Dendritic cell treated with granulocyte-macrophage colony-stimulating factor and Interleukin-4, amounts not matched to agents 40 ng/mL and 50 ng/mL, for 4 days (primary cell): ENCODE measurements at regions not wholly inside any gene's neighbourhood (a gene's known extent, or its start where the extent isn't known, plus 50 kb on each side); places are given as distances from the start of the nearest gene placed in this dataset.

Experiments
- H3K27ac Mint-ChIP-seq: one replicate; pipeline ENCODE4 v1.8.0; 2022; ENCODE audit warnings: mild to moderate bottlenecking, mixed read lengths
- H3K27me3 Mint-ChIP-seq: one replicate; pipeline ENCODE4 v1.8.0; 2022; ENCODE audit warnings: mild to moderate bottlenecking, mixed read lengths
- H3K36me3 Mint-ChIP-seq: one replicate; pipeline ENCODE4 v1.8.0; 2022; ENCODE audit warnings: low read depth, mixed read lengths
- H3K4me1 Mint-ChIP-seq: one replicate; pipeline ENCODE4 v1.8.0; 2022; ENCODE audit warnings: low read depth, mixed read lengths
- H3K4me3 Mint-ChIP-seq: one replicate; pipeline ENCODE4 v1.8.0; 2022; ENCODE audit warnings: mild to moderate bottlenecking, moderate library complexity, mixed read lengths
- H3K9me3 Mint-ChIP-seq: one replicate; pipeline ENCODE4 v1.8.0; 2022; ENCODE audit warnings: mixed read lengths
- intact Hi-C: fragments of 100-400 bp; cut with micrococcal nuclease; formaldehyde crosslinking; loops from one replicate; pipeline ENCODE4 v1.15.0; 2022

- Mint-ChIP-seq H3K9me3 (no peaks in the 10 kb centered on the region), H3K27me3 (peaks cover 2% of the 10 kb centered on the region), H3K4me3 (no peak overlapping the region), H3K27ac (no peak overlapping the region), H3K36me3 (no peaks in the 10 kb centered on the region), H3K4me1 (no peaks in the 10 kb centered on the region)
- intact Hi-C loops, result no loop called here
Measured at GRCh38 chr7:91553410-91553895, 289.2 kb downstream of the FZD1 start.

GRCh38 chr7:91554883-91555282 lies 290.6 kb downstream of the FZD1 start:
- peaks cover 2% of the 10 kb centered on the region for H3K27me3 Mint-ChIP-seq
- H3K4me1 Mint-ChIP-seq, result no peaks in the 10 kb centered on the region
- H3K27ac Mint-ChIP-seq, result no peak overlapping the region
- H3K36me3 Mint-ChIP-seq, result no peaks in the 10 kb centered on the region
- no peaks in the 10 kb centered on the region for H3K9me3 Mint-ChIP-seq
- H3K4me3 Mint-ChIP-seq, result no peak overlapping the region
- intact Hi-C loops, result no loop called here

- Mint-ChIP-seq H3K27me3 (peaks cover 2% of the 10 kb centered on the region), H3K9me3 (no peaks in the 10 kb centered on the region), H3K4me3 (no peak overlapping the region), H3K36me3 (no peaks in the 10 kb centered on the region), H3K27ac (no peak overlapping the region), H3K4me1 (peaks cover 2% of the 10 kb centered on the region)
- intact Hi-C loops, result no loop called here
Measured at GRCh38 chr7:91556239-91556638, 292.0 kb downstream of the FZD1 start.

GRCh38 chr7:91556956-91557650 lies 292.9 kb downstream of the FZD1 start:
- peaks cover 2% of the 10 kb centered on the region for H3K27me3 Mint-ChIP-seq
- intact Hi-C loops, result no loop called here
- no peaks in the 10 kb centered on the region for H3K36me3 Mint-ChIP-seq
- no peak overlapping the region for H3K27ac Mint-ChIP-seq
- no peak overlapping the region for H3K4me3 Mint-ChIP-seq
- no peaks in the 10 kb centered on the region for H3K9me3 Mint-ChIP-seq
- H3K4me1 Mint-ChIP-seq, result peaks cover 7% of the 10 kb centered on the region

GRCh38 chr7:91557789-91558404 lies 293.7 kb downstream of the FZD1 start:
- Mint-ChIP-seq H3K27ac (no peak overlapping the region), H3K4me1 (peaks cover 7% of the 10 kb centered on the region), H3K36me3 (no peaks in the 10 kb centered on the region), H3K9me3 (no peaks in the 10 kb centered on the region), H3K4me3 (no peak overlapping the region), H3K27me3 (peaks cover 2% of the 10 kb centered on the region)
- intact Hi-C loops, result no loop called here

GRCh38 chr7:91559947-91560346 lies 295.7 kb downstream of the FZD1 start:
- H3K4me1 Mint-ChIP-seq, result peaks cover 7% of the 10 kb centered on the region
- H3K27me3 Mint-ChIP-seq, result peaks cover 2% of the 10 kb centered on the region
- H3K4me3 Mint-ChIP-seq, result no peak overlapping the region
- H3K9me3 Mint-ChIP-seq, result no peaks in the 10 kb centered on the region
- no peak overlapping the region for H3K27ac Mint-ChIP-seq
- intact Hi-C loops, result no loop called here
- H3K36me3 Mint-ChIP-seq, result no peaks in the 10 kb centered on the region

- intact Hi-C loops, result no loop called here
- H3K27ac Mint-ChIP-seq, result no peak overlapping the region
- no peaks in the 10 kb centered on the region for H3K9me3 Mint-ChIP-seq
- no peaks in the 10 kb centered on the region for H3K36me3 Mint-ChIP-seq
- peaks cover 7% of the 10 kb centered on the region for H3K4me1 Mint-ChIP-seq
- H3K4me3 Mint-ChIP-seq, result no peak overlapping the region
- peaks cover 3% of the 10 kb centered on the region for H3K27me3 Mint-ChIP-seq
Measured at GRCh38 chr7:91564101-91564500, 299.9 kb downstream of the FZD1 start.

GRCh38 chr7:91564541-91564940 lies 300.3 kb downstream of the FZD1 start:
- no peaks in the 10 kb centered on the region for H3K36me3 Mint-ChIP-seq
- H3K9me3 Mint-ChIP-seq, result no peaks in the 10 kb centered on the region
- intact Hi-C loops, result no loop called here
- peaks cover 3% of the 10 kb centered on the region for H3K27me3 Mint-ChIP-seq
- H3K4me1 Mint-ChIP-seq, result peaks cover 7% of the 10 kb centered on the region
- H3K27ac Mint-ChIP-seq, result no peak overlapping the region
- H3K4me3 Mint-ChIP-seq, result no peak overlapping the region

GRCh38 chr7:91565499-91566401 lies 301.5 kb downstream of the FZD1 start:
- Mint-ChIP-seq H3K27me3 (peaks cover 3% of the 10 kb centered on the region), H3K27ac (no peak overlapping the region), H3K4me3 (no peak overlapping the region), H3K9me3 (no peaks in the 10 kb centered on the region), H3K36me3 (no peaks in the 10 kb centered on the region), H3K4me1 (peaks cover 7% of the 10 kb centered on the region)
- intact Hi-C loops, result no loop called here

- Mint-ChIP-seq H3K9me3 (no peaks in the 10 kb centered on the region), H3K4me3 (no peak overlapping the region), H3K36me3 (no peaks in the 10 kb centered on the region), H3K27me3 (peaks cover 3% of the 10 kb centered on the region), H3K4me1 (peaks cover 4% of the 10 kb centered on the region), H3K27ac (no peak overlapping the region)
- intact Hi-C loops, result no loop called here
Measured at GRCh38 chr7:91566402-91566732, 302.1 kb downstream of the FZD1 start.

- intact Hi-C loops, result no loop called here
- Mint-ChIP-seq H3K4me3 (no peak overlapping the region), H3K27ac (no peak overlapping the region), H3K36me3 (no peaks in the 10 kb centered on the region), H3K27me3 (peaks cover 6% of the 10 kb centered on the region), H3K4me1 (no peaks in the 10 kb centered on the region), H3K9me3 (no peaks in the 10 kb centered on the region)
Measured at GRCh38 chr7:91567081-91568012, 303.1 kb downstream of the FZD1 start.

- H3K36me3 Mint-ChIP-seq, result no peaks in the 10 kb centered on the region
- no peak overlapping the region for H3K4me3 Mint-ChIP-seq
- H3K9me3 Mint-ChIP-seq, result no peaks in the 10 kb centered on the region
- intact Hi-C loops, result no loop called here
- H3K27me3 Mint-ChIP-seq, result peaks cover 6% of the 10 kb centered on the region
- H3K27ac Mint-ChIP-seq, result no peak overlapping the region
- no peaks in the 10 kb centered on the region for H3K4me1 Mint-ChIP-seq
Measured at GRCh38 chr7:91568138-91568537, 303.9 kb downstream of the FZD1 start.

GRCh38 chr7:91569728-91570457 lies 305.7 kb downstream of the FZD1 start:
- Mint-ChIP-seq H3K27me3 (peaks cover 6% of the 10 kb centered on the region), H3K4me3 (no peak overlapping the region), H3K27ac (no peak overlapping the region), H3K4me1 (no peaks in the 10 kb centered on the region), H3K36me3 (no peaks in the 10 kb centered on the region), H3K9me3 (no peaks in the 10 kb centered on the region)
- intact Hi-C loops, result no loop called here
